ENCODE measurements at regions not wholly inside any gene's neighbourhood (a gene's known extent, or its start where the extent isn't known, plus 50 kb on each side); places are given as distances from the start of the nearest gene placed in this dataset.

DNA sequence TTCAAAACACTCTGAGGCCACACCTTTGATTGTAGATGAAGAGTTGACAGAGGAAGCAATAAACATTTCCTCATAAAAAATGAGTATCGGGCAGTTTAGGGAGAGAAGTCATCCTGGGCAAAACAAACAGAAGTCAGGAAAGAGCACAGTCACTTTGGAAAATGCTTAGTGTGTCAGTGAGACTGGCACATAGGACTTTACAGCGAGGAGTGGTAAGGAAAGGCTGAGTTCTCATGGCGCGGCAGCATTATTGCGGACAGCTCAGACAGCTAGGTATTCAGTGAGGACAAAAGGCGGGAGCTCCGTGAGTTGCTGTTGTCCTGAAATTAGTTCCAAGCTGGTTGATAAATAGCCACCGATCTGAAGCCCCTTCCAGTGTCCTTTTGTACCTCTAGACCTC is 229.9 kb downstream of the SNAPC1 start:
- H3K4me3 Mint-ChIP-seq: no peak overlapping the region

DNA sequence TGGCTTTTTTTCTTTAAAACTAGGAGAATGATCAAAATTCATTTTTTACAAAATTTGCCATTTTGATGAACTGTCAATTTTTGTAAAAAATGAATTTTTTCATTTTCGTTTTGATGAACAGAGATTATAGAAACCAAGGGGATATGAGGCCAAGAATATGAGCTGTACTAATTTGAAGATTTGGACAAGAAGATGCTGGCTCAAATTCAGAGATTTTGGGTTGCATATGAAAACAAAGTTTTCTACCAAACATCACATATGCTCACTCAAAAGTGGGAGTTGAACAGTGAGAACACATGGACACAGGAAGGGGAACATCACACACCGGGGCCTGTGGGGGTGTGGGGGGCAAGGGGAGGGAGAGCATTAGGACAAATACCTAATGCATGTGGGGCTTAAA is 230.7 kb downstream of the SNAPC1 start:
- no peak for ATAC-seq (ENCODE audit: low read depth)

More for the DNA sequence above, 229.9 kb downstream of the SNAPC1 start:
- Mint-ChIP-seq H3K4me1 (no peaks in the 10 kb centered on the region), H3K36me3 (no peaks in the 10 kb centered on the region), H3K27ac (no peak overlapping the region), H3K9me3 (no peaks in the 10 kb centered on the region), H3K27me3 (no peaks in the 10 kb centered on the region)
- DNase-seq (ENCODE audit: low spot score in 2 of 2) (no peak), ATAC-seq (ENCODE audit: low read depth) (no peak)

DNA sequence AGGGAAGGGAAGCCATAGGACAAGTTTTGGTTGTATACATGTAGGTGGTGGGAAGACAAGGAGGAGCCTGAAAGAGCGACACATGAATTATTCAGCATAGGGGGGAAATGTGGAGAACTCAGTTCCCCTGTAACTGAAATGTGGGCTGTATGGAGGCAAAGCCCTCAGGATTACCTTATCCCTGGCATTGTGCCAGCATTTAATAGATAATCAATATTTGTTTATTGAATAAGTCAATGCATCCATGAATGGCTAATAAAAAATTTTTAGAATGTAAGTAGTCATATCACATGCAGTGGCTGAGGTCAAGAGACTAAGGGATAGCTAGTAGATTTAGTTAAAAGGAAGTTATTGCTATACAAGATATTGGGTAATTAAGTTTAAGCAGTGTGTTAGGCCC is 232.4 kb downstream of the SNAPC1 start:
- no peak for DNase-seq (ENCODE audit: low spot score in 2 of 2)
- no peaks in the 10 kb centered on the region for H3K27me3 Mint-ChIP-seq
- H3K9me3 Mint-ChIP-seq: no peaks in the 10 kb centered on the region
- H3K4me1 Mint-ChIP-seq: no peaks in the 10 kb centered on the region
- no peak overlapping the region for H3K4me3 Mint-ChIP-seq
- no peaks in the 10 kb centered on the region for H3K36me3 Mint-ChIP-seq
- no peak overlapping the region for H3K27ac Mint-ChIP-seq
- ATAC-seq (ENCODE audit: low read depth): no peak

More for the DNA sequence above, 230.7 kb downstream of the SNAPC1 start:
- no peak overlapping the region for H3K4me3 Mint-ChIP-seq
- no peak overlapping the region for H3K27ac Mint-ChIP-seq
- H3K36me3 Mint-ChIP-seq: no peaks in the 10 kb centered on the region
- no peak for DNase-seq (ENCODE audit: low spot score in 2 of 2)
- no peaks in the 10 kb centered on the region for H3K4me1 Mint-ChIP-seq
- no peaks in the 10 kb centered on the region for H3K27me3 Mint-ChIP-seq
- H3K9me3 Mint-ChIP-seq: no peaks in the 10 kb centered on the region

DNA sequence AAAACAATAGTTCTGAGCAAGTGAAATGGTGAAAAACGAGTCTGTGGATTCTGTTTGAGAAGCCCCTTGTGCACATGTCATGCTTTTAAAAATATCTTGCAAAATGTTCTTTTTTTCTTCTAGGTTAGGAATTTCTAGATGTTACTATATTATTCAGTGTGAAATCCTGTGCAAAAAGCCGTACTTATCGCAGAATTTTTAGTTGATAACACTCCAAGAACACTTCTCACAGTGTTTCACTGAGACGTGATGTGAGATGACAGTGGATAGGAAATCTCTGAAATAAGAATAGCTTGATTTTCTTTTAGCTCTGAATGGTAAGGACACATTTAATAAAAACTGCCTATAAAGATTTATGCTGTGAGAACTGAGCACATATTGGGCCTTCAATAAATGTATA is 234.5 kb downstream of the SNAPC1 start:
- H3K4me1 Mint-ChIP-seq: no peaks in the 10 kb centered on the region
- H3K27ac Mint-ChIP-seq: no peak overlapping the region
- no peak for ATAC-seq (ENCODE audit: low read depth)
- no peak overlapping the region for H3K4me3 Mint-ChIP-seq
- no peaks in the 10 kb centered on the region for H3K27me3 Mint-ChIP-seq
- no peaks in the 10 kb centered on the region for H3K9me3 Mint-ChIP-seq
- no peak for DNase-seq (ENCODE audit: low spot score in 2 of 2)
- H3K36me3 Mint-ChIP-seq: peaks cover 3% of the 10 kb centered on the region

DNA sequence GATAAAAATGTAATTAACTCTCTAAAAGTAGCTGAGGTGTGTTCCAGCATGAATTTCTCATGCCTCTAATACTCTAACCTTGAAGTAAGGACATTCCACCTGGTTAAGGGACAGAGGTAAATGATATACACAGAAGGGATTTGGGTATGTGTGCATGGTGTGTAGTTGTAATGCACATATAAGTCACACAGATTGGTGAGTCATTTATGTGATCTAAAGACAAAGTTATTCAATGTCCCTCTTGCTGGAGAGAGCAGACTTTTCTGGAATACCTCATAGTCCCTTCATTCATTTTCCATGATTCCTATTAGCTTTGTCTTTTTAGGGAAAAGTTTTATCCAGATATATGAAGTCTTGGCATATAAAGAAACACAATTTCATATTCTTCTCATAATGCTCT is 234.9 kb downstream of the SNAPC1 start:
- Mint-ChIP-seq H3K4me3 (no peak overlapping the region), H3K27ac (no peak overlapping the region), H3K9me3 (no peaks in the 10 kb centered on the region), H3K27me3 (no peaks in the 10 kb centered on the region), H3K36me3 (peaks cover 3% of the 10 kb centered on the region), H3K4me1 (no peaks in the 10 kb centered on the region)
- DNase-seq (ENCODE audit: low spot score in 2 of 2) (no peak), ATAC-seq (ENCODE audit: low read depth) (no peak)

DNA sequence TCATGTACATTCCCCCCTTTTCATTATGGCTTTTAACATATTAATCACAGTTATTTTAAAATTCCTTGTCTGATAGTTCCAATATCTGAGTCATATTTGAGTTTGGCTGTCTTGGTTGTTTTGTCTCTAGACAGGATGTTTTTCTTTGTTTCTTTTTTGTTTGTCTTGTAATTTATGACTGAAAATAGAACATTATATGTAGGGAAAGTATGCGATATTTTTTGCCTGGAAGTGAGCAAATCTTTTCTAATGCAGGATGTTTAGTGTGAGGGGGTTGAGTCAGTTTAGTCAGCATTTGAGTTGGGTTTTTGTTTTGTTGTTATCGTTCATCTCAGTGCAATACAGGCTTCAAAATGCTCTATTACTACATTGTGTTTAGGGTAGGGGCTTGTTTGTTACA is 239.7 kb downstream of the SNAPC1 start:
- Mint-ChIP-seq H3K4me1 (no peaks in the 10 kb centered on the region), H3K36me3 (peaks cover 5% of the 10 kb centered on the region), H3K27ac (no peak overlapping the region), H3K4me3 (no peak overlapping the region), H3K27me3 (no peaks in the 10 kb centered on the region), H3K9me3 (peaks cover 4% of the 10 kb centered on the region)
- ATAC-seq (ENCODE audit: low read depth): no peak
- no peak for DNase-seq (ENCODE audit: low spot score in 2 of 2)

DNA sequence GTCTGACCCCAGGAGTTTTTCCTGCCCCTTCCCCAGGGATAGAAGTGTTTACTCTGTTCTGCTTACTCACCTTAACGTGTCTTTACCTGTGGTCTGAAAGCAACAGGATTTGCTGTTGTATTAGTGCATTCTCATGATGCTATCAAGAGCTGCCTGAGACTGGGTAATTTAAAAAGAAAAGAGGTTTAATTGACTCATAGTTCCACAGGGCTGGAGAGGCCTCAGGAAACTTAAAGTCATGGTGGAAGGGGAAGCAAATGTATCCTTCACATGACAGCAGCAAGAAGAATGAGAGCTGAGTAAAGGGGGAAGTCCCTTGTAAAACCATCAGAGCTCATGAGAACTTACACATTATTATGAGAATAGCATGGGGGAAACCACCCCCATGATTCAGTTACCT is 240.4 kb downstream of the SNAPC1 start:
- H3K9me3 Mint-ChIP-seq: peaks cover 4% of the 10 kb centered on the region
- H3K4me3 Mint-ChIP-seq: no peak overlapping the region
- peaks cover 5% of the 10 kb centered on the region for H3K36me3 Mint-ChIP-seq
- no peak overlapping the region for H3K27ac Mint-ChIP-seq
- peak; percentile 74 for ATAC-seq (ENCODE audit: low read depth)
- no peak for DNase-seq (ENCODE audit: low spot score in 2 of 2)
- no peaks in the 10 kb centered on the region for H3K4me1 Mint-ChIP-seq
- H3K27me3 Mint-ChIP-seq: no peaks in the 10 kb centered on the region

DNA sequence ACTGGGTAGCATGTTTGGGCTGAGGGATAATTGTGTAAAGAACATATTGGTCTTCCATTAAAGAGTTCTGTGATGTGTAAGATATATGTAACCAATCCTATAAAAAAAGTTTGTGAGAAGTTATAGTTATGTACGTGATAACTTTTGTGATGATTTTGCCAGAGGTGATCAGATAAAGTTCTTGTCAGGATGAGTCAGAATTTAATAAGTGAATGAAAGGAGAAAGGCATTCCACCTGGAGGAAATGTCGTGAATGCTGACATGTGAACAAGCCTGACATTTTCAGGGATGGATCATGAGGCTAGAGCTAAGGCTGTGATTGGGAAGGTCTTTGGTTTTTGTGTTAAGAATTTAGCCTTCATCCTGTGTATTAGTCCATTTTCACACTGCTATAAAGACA is 241.5 kb downstream of the SNAPC1 start:
- no peak overlapping the region for H3K27ac Mint-ChIP-seq
- H3K9me3 Mint-ChIP-seq: peaks cover 4% of the 10 kb centered on the region
- H3K27me3 Mint-ChIP-seq: no peaks in the 10 kb centered on the region
- peaks cover 3% of the 10 kb centered on the region for H3K4me1 Mint-ChIP-seq
- ATAC-seq (ENCODE audit: low read depth) (no peak), DNase-seq (ENCODE audit: low spot score in 2 of 2) (no peak)
- peaks cover 5% of the 10 kb centered on the region for H3K36me3 Mint-ChIP-seq
- H3K4me3 Mint-ChIP-seq: no peak overlapping the region

DNA sequence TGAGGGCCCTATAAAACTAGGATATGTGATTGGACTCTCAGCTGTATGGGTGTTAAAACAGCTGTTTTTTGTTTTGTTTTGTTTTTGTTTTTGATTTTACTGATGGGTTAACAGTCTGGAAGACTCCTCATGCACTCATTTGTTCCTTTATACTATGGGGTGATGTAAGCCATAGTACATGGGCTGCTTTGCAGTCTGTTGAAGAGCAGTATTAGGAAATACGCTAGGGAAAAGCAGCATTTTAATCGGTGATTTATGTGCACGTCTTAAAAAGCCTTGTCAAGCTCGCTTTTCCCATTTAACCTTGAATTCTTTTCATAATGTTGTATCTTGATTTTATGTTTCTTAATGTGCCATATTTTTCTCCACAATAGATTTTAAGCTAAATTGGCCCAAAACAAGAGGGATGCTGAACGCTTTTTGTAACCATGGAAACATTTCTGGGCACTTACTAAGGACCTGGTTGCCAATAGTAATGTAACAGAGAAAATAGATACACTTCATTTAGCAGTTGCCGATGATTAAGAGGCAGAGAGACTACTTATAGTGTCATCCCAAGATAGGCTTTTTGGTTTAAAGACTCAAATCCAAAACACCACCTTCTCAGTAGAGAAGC is 244.0 kb downstream of the SNAPC1 start:
- Mint-ChIP-seq H3K4me3 (no peak overlapping the region), H3K9me3 (peaks cover 4% of the 10 kb centered on the region), H3K27ac (no peak overlapping the region), H3K36me3 (peaks cover 5% of the 10 kb centered on the region), H3K27me3 (no peaks in the 10 kb centered on the region), H3K4me1 (peaks cover 3% of the 10 kb centered on the region)
- ATAC-seq (ENCODE audit: low read depth) (no peak), DNase-seq (ENCODE audit: low spot score in 2 of 2) (no peak)

DNA sequence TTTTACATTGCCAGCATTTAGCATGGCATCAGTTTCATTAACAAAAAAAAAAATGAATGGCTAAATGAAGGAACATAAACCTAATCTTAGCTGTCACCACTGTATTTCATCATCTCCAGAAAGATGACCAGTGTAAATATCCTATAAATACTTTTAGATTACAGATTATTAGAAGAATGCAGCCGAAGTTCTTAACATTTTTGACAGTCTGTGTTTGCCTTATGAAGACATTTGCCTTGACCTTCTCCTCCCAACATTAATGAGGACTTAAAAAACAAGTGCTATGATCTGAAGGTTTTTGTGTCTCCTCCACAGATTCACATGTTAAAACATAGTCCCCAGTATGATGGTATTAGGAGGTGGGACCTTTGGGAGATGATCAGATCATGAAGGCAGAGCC is 253.0 kb downstream of the SNAPC1 start:
- no peak overlapping the region for H3K4me3 Mint-ChIP-seq

DNA sequence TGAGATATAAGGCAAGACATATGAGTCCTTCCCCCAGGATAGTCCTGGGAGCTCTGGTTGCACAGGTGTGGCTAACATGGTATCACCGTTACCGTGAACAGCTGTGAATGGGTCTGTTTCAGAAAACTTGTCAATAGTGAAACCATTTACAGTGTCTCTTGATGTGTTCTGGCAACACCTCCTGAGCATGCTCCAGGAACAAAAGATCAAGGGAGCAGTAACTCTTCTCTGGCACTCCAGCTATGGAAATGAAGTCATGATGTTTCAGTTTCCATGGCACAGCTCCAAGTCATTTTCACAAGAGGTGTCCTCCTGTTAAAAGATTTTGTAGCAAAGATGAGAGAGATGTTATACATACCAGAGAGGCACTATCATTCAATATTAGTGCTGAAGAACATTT is 253.7 kb downstream of the SNAPC1 start:
- DNase-seq (ENCODE audit: low spot score in 2 of 2) (no peak), ATAC-seq (ENCODE audit: low read depth) (no peak)
- H3K27ac Mint-ChIP-seq: no peak overlapping the region
- peaks cover 2% of the 10 kb centered on the region for H3K9me3 Mint-ChIP-seq
- H3K36me3 Mint-ChIP-seq: no peaks in the 10 kb centered on the region
- peaks cover 2% of the 10 kb centered on the region for H3K4me1 Mint-ChIP-seq
- no peak overlapping the region for H3K4me3 Mint-ChIP-seq
- peaks cover 5% of the 10 kb centered on the region for H3K27me3 Mint-ChIP-seq

More for the DNA sequence above, 253.0 kb downstream of the SNAPC1 start:
- peaks cover 2% of the 10 kb centered on the region for H3K9me3 Mint-ChIP-seq
- peaks cover 5% of the 10 kb centered on the region for H3K27me3 Mint-ChIP-seq
- peaks cover 2% of the 10 kb centered on the region for H3K4me1 Mint-ChIP-seq
- no peak overlapping the region for H3K27ac Mint-ChIP-seq
- DNase-seq (ENCODE audit: low spot score in 2 of 2) (no peak), ATAC-seq (ENCODE audit: low read depth) (no peak)
- no peaks in the 10 kb centered on the region for H3K36me3 Mint-ChIP-seq

DNA sequence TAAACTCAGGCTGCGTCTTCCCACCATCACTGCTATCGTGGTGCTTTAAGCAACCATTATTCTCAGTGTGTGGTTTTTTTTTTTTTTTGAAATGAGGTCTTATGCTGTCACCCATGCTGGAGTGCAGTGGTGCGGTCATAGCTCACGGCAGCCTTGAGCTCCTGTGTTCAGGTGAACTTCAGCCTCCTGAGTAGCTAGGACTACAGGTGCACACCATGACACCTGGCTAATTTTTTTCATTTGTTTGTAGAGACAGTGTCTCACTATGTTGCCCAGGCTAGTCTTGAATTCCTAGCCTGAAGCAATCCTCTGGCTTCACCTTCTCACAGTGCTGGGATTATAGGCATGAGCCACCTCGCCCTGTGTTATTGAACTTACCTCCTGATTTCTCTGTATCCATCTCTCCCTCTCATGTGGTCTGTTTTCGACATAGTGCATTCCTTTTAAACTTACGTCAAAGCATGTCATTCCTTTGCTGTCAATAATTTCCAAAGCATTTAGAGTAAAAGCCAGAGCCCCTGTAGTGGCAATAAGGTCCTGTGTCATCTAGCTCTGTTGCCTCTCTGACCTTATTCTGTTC is 255.5 kb downstream of the SNAPC1 start:
- Mint-ChIP-seq H3K4me1 (peaks cover 5% of the 10 kb centered on the region), H3K36me3 (no peaks in the 10 kb centered on the region), H3K9me3 (no peaks in the 10 kb centered on the region), H3K4me3 (no peak overlapping the region), H3K27ac (no peak overlapping the region), H3K27me3 (peaks cover 5% of the 10 kb centered on the region)
- ATAC-seq (ENCODE audit: low read depth) (no peak), DNase-seq (ENCODE audit: low spot score in 2 of 2) (no peak)

DNA sequence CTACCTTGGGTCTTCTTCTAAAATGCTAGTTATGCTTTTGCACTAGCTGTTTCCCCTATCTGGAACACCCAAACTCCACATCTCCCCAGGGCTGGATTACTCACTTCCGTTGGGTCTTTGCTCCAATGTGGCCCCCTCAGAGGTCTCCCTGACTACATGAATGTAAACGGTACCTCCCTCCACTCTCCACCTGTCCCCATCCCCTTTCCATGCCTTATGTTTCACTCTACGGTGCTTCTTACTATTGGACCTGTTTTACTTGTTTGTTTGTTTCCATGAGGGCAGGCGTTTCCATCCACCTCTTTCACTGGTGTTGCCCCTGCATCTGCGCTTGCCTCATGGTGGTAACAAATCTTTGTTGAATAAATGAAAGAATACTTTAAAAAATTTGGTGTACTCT is 256.4 kb downstream of the SNAPC1 start:
- Mint-ChIP-seq H3K4me3 (no peak overlapping the region), H3K36me3 (no peaks in the 10 kb centered on the region), H3K9me3 (no peaks in the 10 kb centered on the region), H3K27me3 (peaks cover 5% of the 10 kb centered on the region), H3K27ac (no peak overlapping the region), H3K4me1 (peaks cover 5% of the 10 kb centered on the region)
- ATAC-seq (ENCODE audit: low read depth) (no peak), DNase-seq (ENCODE audit: low spot score in 2 of 2) (no peak)

DNA sequence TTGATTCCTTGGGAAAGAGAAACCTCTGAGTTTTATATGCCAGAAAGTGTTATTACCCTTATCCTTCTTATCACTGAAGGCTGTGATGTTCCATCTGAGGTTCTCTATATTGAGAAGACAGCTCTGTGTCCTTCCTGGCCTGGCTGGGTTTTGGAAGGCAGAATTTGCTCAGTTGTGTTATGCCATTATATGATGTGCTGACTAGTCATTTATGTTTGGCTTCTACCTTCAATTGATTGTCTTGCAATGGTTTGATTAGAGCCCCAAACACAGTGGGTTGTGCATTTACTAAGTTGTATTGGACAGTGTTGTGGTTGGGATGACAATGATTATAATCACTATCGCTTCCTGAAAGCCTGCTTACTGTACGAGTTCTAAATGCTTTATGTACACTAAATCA is 265.7 kb downstream of the SNAPC1 start:
- Mint-ChIP-seq H3K9me3 (peaks cover 1% of the 10 kb centered on the region), H3K27me3 (no peaks in the 10 kb centered on the region), H3K4me1 (peaks cover 21% of the 10 kb centered on the region), H3K36me3 (no peaks in the 10 kb centered on the region), H3K4me3 (no peak overlapping the region), H3K27ac (no peak overlapping the region)
- no peak for ATAC-seq (ENCODE audit: low read depth)
- DNase-seq (ENCODE audit: low spot score in 2 of 2): no peak

DNA sequence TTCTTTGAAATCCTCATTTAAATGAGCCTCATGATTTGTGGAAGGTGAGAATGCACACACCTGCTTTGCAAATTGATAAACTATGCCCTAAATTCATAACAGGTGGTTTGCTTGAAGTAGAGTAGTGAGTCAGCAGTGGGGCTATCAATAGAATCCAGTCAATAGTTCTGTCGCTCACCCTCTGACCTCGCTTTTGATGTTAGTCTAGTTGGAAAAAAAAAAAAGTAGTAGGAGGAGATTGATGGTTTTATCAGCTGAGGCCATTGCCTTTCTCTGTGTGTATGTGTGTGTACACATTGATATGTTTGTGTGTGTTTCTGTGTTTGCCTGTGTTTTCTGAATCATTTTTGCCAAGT is 267.3 kb downstream of the SNAPC1 start:
- ATAC-seq (ENCODE audit: low read depth) (no peak), DNase-seq (ENCODE audit: low spot score in 2 of 2) (no peak)
- Mint-ChIP-seq H3K36me3 (no peaks in the 10 kb centered on the region), H3K4me1 (peaks cover 21% of the 10 kb centered on the region), H3K27ac (no peak overlapping the region), H3K9me3 (peaks cover 3% of the 10 kb centered on the region), H3K4me3 (peak overlapping the region; percentile 33), H3K27me3 (no peaks in the 10 kb centered on the region)

Data from memory B cell (primary cell).